DOHH2 (cell line): ENCODE measurements at regions not wholly inside any gene's neighbourhood (a gene's known extent, or its start where the extent isn't known, plus 50 kb on each side); places are given as distances from the start of the nearest gene placed in this dataset.

Experiments used
- EZH2phosphoT487 ChIP-seq: fragments of 200-600 bp; sonication (generic); IDR thresholded peaks from 2 replicates; pipeline ENCODE4 v1.6.1; 2017; ENCODE audit warnings: borderline replicate concordance, mild to moderate bottlenecking, antibody characterized with exemption, low read length, moderate library complexity, mixed read lengths
- TF ChIP-seq, protein P1 (sequence below): fragments of 200-600 bp; sonication (generic); IDR thresholded peaks from one replicate; pipeline ENCODE4 v1.5.1; 2014; ENCODE audit warnings: antibody characterized with exemption, mild to moderate bottlenecking, low read depth, low read length; ENCODE audit not compliant: poor library complexity, severe bottlenecking

DNA sequence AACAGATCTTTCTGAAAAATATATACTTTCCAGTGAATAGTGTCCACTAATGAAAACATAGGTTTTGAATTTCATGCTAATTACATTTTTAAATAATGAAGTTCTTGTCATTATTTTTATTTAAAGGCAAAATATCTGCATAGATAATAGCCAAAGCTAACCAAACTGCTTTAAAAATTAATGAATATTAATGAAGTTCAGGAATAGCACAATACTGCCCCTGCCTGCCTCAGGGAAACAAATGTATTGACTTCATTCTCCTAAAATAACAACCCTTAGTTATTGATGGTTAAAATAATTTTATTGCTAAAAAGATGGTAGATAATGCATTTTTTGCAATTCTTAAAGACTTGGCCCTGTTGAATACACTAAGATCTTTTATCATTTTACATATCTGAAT, 103.6 kb upstream of the SSBP2 start:
- TF ChIP-seq, protein P1, sequence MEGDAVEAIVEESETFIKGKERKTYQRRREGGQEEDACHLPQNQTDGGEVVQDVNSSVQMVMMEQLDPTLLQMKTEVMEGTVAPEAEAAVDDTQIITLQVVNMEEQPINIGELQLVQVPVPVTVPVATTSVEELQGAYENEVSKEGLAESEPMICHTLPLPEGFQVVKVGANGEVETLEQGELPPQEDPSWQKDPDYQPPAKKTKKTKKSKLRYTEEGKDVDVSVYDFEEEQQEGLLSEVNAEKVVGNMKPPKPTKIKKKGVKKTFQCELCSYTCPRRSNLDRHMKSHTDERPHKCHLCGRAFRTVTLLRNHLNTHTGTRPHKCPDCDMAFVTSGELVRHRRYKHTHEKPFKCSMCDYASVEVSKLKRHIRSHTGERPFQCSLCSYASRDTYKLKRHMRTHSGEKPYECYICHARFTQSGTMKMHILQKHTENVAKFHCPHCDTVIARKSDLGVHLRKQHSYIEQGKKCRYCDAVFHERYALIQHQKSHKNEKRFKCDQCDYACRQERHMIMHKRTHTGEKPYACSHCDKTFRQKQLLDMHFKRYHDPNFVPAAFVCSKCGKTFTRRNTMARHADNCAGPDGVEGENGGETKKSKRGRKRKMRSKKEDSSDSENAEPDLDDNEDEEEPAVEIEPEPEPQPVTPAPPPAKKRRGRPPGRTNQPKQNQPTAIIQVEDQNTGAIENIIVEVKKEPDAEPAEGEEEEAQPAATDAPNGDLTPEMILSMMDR, result peak; percentile 30
- no peak for TF ChIP-seq EZH2phosphoT487
